ENCODE measurements at regions not wholly inside any gene's neighbourhood (a gene's known extent, or its start where the extent isn't known, plus 50 kb on each side); places are given as distances from the start of the nearest gene placed in this dataset.

DNA sequence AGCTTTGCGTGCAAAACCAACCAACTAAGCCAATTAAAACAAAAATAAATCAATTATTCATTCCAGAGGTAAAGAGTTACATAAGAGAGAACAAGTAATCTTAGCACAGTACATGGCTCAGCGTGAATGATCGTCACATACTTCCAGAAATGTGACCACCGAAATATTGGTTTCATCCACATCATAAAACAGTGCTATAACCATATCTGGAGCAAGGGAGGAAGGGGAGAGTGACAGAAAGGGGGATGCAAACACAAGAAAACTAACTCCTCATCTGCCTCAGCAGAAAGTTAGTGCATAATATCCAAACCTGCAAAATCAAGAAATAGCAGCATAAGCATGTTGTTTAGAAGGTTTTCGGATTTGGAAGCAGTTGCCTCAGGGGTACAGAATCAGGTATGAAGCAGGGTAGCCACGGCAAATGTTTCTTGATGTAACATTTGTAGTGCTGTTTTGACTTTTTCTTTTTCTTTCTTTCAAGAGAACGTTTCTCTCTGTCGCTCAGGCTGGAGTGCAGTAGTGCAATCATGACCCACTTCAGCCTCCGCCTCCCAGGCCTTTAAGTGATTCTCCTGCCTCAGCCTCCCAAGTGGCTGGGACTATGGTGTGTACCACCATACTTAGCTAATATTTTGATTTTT, 93.9 kb upstream of the EGLN3 start:
- no peak overlapping the region for H3K9ac ChIP-seq (ENCODE audit: low read length)
- H3K4me3 ChIP-seq (ENCODE audit: insufficient read depth in 1 of 2, low read depth in 1 of 2, low read length in 2 of 2) = no peak overlapping the region
- no peak overlapping the region for H2BK120ac ChIP-seq (ENCODE audit: low read depth, low read length)
- no peak overlapping the region for H3K4ac ChIP-seq (ENCODE audit: low read depth in 1 of 2, low read length in 2 of 2)
- H2BK5ac ChIP-seq (ENCODE audit: low read depth, low read length, poor library complexity, severe bottlenecking) = no peak overlapping the region
- no peaks in the 10 kb centered on the region for H3K79me1 ChIP-seq (replicated peaks; ENCODE audit: low read length, poor library complexity, severe bottlenecking)
- H3K23ac ChIP-seq (ENCODE audit: low read length in 2 of 2) = no peak overlapping the region
- no peaks in the 10 kb centered on the region for H3K36me3 ChIP-seq (ENCODE audit: control insufficient read depth in 1 of 2, insufficient read depth in 2 of 2, low read depth in 1 of 2, low read length in 2 of 2)
- no peak for DNase-seq
- H2BK15ac ChIP-seq (ENCODE audit: low read depth, poor library complexity, severe bottlenecking) = no peak overlapping the region
- H3K27me3 ChIP-seq (ENCODE audit: control insufficient read depth in 1 of 2, insufficient read depth in 1 of 2, low read length in 2 of 2) = peaks cover 0 to 5% of the 10 kb centered on the region in 2 experiments
- H3K4me1 ChIP-seq (ENCODE audit: control insufficient read depth, insufficient read depth, low read depth, low read length) = peaks cover 2% of the 10 kb centered on the region
- H3K14ac ChIP-seq (ENCODE audit: low read length in 2 of 2) = no peak overlapping the region
- H3K4me2 ChIP-seq (ENCODE audit: low read length, poor library complexity, severe bottlenecking) = no peak overlapping the region
- H2BK12ac ChIP-seq (ENCODE audit: low read length in 2 of 2) = no peak overlapping the region
- no peak overlapping the region for H4K91ac ChIP-seq (ENCODE audit: low read length)
- WGBS = 98% methylated on average over 6 of the region's 9 CpGs
- H4K8ac ChIP-seq (ENCODE audit: low read length) = no peak overlapping the region
- H3K9me3 ChIP-seq (ENCODE audit: control insufficient read depth, low read length) = no peaks in the 10 kb centered on the region
- H3K27ac ChIP-seq (ENCODE audit: low read length, poor library complexity, severe bottlenecking) = no peak overlapping the region
- H2AK5ac ChIP-seq (ENCODE audit: low read length, severe bottlenecking) = peak overlapping the region; percentile 64
- no peak overlapping the region for H3K18ac ChIP-seq (ENCODE audit: low read depth in 1 of 2, low read length in 2 of 2)
- no peak overlapping the region for H2AFZ ChIP-seq (ENCODE audit: low read depth, low read length)

DNA sequence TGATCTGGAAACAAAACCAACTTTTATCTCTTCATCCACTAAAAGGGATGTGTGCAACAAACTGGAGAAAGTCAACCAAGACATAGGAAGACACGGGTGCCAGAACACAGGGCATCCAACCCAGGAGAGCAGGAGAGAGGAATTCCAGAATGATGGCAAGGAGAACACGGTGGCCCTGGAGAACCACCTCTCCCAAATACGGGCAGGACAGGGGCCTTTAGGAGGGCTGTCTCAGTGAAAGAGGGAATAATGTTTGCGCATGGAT, 93.4 kb upstream of the EGLN3 start:
- Histone ChIP-seq H3K27me3 (ENCODE audit: control insufficient read depth in 1 of 2, insufficient read depth in 1 of 2, low read length in 2 of 2) (peaks cover 0 to 5% of the 10 kb centered on the region in 2 experiments), H3K23ac (ENCODE audit: low read length in 2 of 2) (no peak overlapping the region), H4K91ac (ENCODE audit: low read length) (no peak overlapping the region), H2AFZ (ENCODE audit: low read depth, low read length) (no peak overlapping the region), H3K14ac (ENCODE audit: low read length in 2 of 2) (no peak overlapping the region), H3K4ac (ENCODE audit: low read depth in 1 of 2, low read length in 2 of 2) (no peak overlapping the region), H3K9ac (ENCODE audit: low read length) (no peak overlapping the region), H3K27ac (ENCODE audit: low read length, poor library complexity, severe bottlenecking) (no peak overlapping the region), H3K4me3 (ENCODE audit: insufficient read depth in 1 of 2, low read depth in 1 of 2, low read length in 2 of 2) (no peak overlapping the region), H2AK5ac (ENCODE audit: low read length, severe bottlenecking) (peak overlapping the region; percentile 64), H3K36me3 (ENCODE audit: control insufficient read depth in 1 of 2, insufficient read depth in 2 of 2, low read depth in 1 of 2, low read length in 2 of 2) (no peaks in the 10 kb centered on the region), H3K18ac (ENCODE audit: low read depth in 1 of 2, low read length in 2 of 2) (no peak overlapping the region), H2BK5ac (ENCODE audit: low read depth, low read length, poor library complexity, severe bottlenecking) (no peak overlapping the region), H3K4me2 (ENCODE audit: low read length, poor library complexity, severe bottlenecking) (no peak overlapping the region), H2BK12ac (ENCODE audit: low read length in 2 of 2) (no peak overlapping the region), H4K8ac (ENCODE audit: low read length) (no peak overlapping the region), H2BK15ac (ENCODE audit: low read depth, poor library complexity, severe bottlenecking) (no peak overlapping the region), H2BK120ac (ENCODE audit: low read depth, low read length) (no peak overlapping the region), H3K79me1 (replicated peaks; ENCODE audit: low read length, poor library complexity, severe bottlenecking) (no peaks in the 10 kb centered on the region), H3K9me3 (ENCODE audit: control insufficient read depth, low read length) (no peaks in the 10 kb centered on the region), H3K4me1 (ENCODE audit: control insufficient read depth, insufficient read depth, low read depth, low read length) (peaks cover 4% of the 10 kb centered on the region)
- no peak for DNase-seq
- 95% methylated on average over 4 of the region's 4 CpGs for WGBS

DNA sequence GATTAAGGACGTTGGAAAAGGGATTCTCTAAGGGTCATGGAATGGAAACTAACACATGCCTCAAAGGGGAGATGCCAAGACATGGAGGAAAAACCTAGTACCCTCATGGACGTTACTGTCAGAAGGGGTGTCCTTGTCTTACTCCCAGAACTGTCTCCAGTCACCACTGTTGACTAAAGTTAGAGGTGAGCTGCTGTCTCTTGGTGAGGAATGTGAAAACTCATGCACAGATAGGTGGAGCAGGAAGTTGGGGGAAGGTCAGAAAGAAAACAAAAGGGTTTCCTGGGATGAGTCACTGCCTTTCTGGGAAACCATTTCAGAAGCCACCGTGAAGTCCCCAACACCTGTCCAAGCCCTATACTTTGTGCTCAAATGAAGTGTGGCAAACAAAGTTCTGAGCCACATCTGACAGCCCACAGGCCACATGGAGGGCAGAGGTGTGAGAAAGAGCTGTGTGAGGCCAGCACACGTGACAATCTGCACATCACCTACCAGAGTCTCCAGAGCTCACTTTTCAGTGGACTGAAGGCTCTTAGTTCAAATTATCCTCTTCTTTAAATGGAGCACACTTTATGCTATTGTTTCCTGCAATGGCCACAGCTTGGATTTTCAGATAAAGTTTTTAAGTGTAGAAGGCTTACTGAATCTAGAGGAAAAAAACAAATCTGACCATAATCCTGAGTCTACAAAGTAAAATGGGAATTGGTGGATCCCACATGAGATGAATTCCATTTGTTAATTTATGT, 92.9 kb upstream of the EGLN3 start:
- Histone ChIP-seq H3K14ac (ENCODE audit: low read length in 2 of 2) (no peak overlapping the region), H4K91ac (ENCODE audit: low read length) (no peak overlapping the region), H3K9me3 (ENCODE audit: control insufficient read depth, low read length) (no peaks in the 10 kb centered on the region), H3K36me3 (ENCODE audit: control insufficient read depth in 1 of 2, insufficient read depth in 2 of 2, low read depth in 1 of 2, low read length in 2 of 2) (no peaks in the 10 kb centered on the region), H3K23ac (ENCODE audit: low read length in 2 of 2) (no peak overlapping the region), H2BK120ac (ENCODE audit: low read depth, low read length) (no peak overlapping the region), H2BK15ac (ENCODE audit: low read depth, poor library complexity, severe bottlenecking) (no peak overlapping the region), H3K4me3 (ENCODE audit: insufficient read depth in 1 of 2, low read depth in 1 of 2, low read length in 2 of 2) (no peak overlapping the region), H4K8ac (ENCODE audit: low read length) (no peak overlapping the region), H3K9ac (ENCODE audit: low read length) (no peak overlapping the region), H2BK5ac (ENCODE audit: low read depth, low read length, poor library complexity, severe bottlenecking) (no peak overlapping the region), H3K27ac (ENCODE audit: low read length, poor library complexity, severe bottlenecking) (no peak overlapping the region), H3K4me2 (ENCODE audit: low read length, poor library complexity, severe bottlenecking) (no peak overlapping the region), H2BK12ac (ENCODE audit: low read length in 2 of 2) (no peak overlapping the region), H3K4me1 (ENCODE audit: control insufficient read depth, insufficient read depth, low read depth, low read length) (peaks cover 6% of the 10 kb centered on the region), H3K79me1 (replicated peaks; ENCODE audit: low read length, poor library complexity, severe bottlenecking) (no peaks in the 10 kb centered on the region), H2AFZ (ENCODE audit: low read depth, low read length) (no peak overlapping the region), H3K18ac (ENCODE audit: low read depth in 1 of 2, low read length in 2 of 2) (no peak overlapping the region), H2AK5ac (ENCODE audit: low read length, severe bottlenecking) (no peak overlapping the region), H3K4ac (ENCODE audit: low read depth in 1 of 2, low read length in 2 of 2) (no peak overlapping the region), H3K27me3 (ENCODE audit: control insufficient read depth in 1 of 2, insufficient read depth in 1 of 2, low read length in 2 of 2) (peaks cover 0 to 7% of the 10 kb centered on the region in 2 experiments)
- no peak for DNase-seq
- 70% methylated on average over 3 of the region's 4 CpGs for WGBS

DNA sequence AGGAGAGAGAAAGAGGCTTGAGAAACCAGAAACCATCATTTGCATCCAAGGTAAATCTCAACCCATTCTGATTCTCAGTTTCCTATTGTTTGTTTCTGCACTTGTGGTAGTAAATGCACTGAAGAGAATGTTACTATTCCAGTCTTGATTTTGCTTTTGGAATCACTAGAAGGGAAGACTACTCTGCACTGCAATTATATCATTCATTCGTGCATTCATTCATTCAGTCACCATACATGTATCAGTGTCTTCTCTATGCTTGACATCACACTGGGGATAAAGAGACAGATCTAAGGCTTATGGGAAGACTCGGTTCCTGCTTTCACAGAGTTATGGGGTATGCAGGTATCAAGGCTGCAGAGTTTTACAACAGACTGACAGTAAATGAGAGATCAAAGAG, 90.3 kb upstream of the EGLN3 start:
- Histone ChIP-seq H3K79me1 (replicated peaks; ENCODE audit: low read length, poor library complexity, severe bottlenecking) (no peaks in the 10 kb centered on the region), H3K4me1 (ENCODE audit: control insufficient read depth, insufficient read depth, low read depth, low read length) (peaks cover 7% of the 10 kb centered on the region), H3K9ac (ENCODE audit: low read length) (no peak overlapping the region), H2AK5ac (ENCODE audit: low read length, severe bottlenecking) (no peak overlapping the region), H3K27ac (ENCODE audit: low read length, poor library complexity, severe bottlenecking) (no peak overlapping the region), H3K14ac (ENCODE audit: low read length in 2 of 2) (no peak overlapping the region), H2BK120ac (ENCODE audit: low read depth, low read length) (no peak overlapping the region), H3K4ac (ENCODE audit: low read depth in 1 of 2, low read length in 2 of 2) (no peak overlapping the region), H3K4me2 (ENCODE audit: low read length, poor library complexity, severe bottlenecking) (no peak overlapping the region), H2AFZ (ENCODE audit: low read depth, low read length) (no peak overlapping the region), H3K9me3 (ENCODE audit: control insufficient read depth, low read length) (no peaks in the 10 kb centered on the region), H2BK15ac (ENCODE audit: low read depth, poor library complexity, severe bottlenecking) (no peak overlapping the region), H4K8ac (ENCODE audit: low read length) (no peak overlapping the region), H4K91ac (ENCODE audit: low read length) (no peak overlapping the region), H2BK12ac (ENCODE audit: low read length in 2 of 2) (no peak overlapping the region), H3K18ac (ENCODE audit: low read depth in 1 of 2, low read length in 2 of 2) (no peak overlapping the region), H3K4me3 (ENCODE audit: insufficient read depth in 1 of 2, low read depth in 1 of 2, low read length in 2 of 2) (no peak overlapping the region), H3K36me3 (ENCODE audit: control insufficient read depth in 1 of 2, insufficient read depth in 2 of 2, low read depth in 1 of 2, low read length in 2 of 2) (no peaks in the 10 kb centered on the region), H2BK5ac (ENCODE audit: low read depth, low read length, poor library complexity, severe bottlenecking) (no peak overlapping the region), H3K23ac (ENCODE audit: low read length in 2 of 2) (no peak overlapping the region), H3K27me3 (ENCODE audit: control insufficient read depth in 1 of 2, insufficient read depth in 1 of 2, low read length in 2 of 2) (peaks cover 0 to 13% of the 10 kb centered on the region in 2 experiments)
- DNase-seq = no peak
- WGBS = 96% methylated on average over 2 of the region's 2 CpGs

Data from mesenchymal stem cell (in vitro differentiated cells and primary cell).